Immature natural killer cell (primary cell): ENCODE measurements at regions not wholly inside any gene's neighbourhood (a gene's known extent, or its start where the extent isn't known, plus 50 kb on each side); places are given as distances from the start of the nearest gene placed in this dataset.

ENCODE experiments used
- DNase-seq, 3 donors: peaks; one replicate each; pipeline ENCODE4 v3.0.0; 2022; ENCODE audit warnings: mixed read lengths in 1 of 3
- H3K27ac Mint-ChIP-seq, 6 donors: one replicate each; pipeline ENCODE4 v1.8.0; 2020; ENCODE audit warnings: mixed read lengths in 6 of 6, mild to moderate bottlenecking in 5 of 6, inconsistent platforms in 4 of 6, moderate library complexity in 3 of 6
- H3K27me3 Mint-ChIP-seq, 3 donors: one replicate each; pipeline ENCODE4 v1.8.0; 2020 to 2021; ENCODE audit warnings: low read depth in 3 of 3, mild to moderate bottlenecking in 3 of 3, mixed read lengths in 3 of 3, moderate library complexity in 3 of 3, inconsistent platforms in 1 of 3
- H3K36me3 Mint-ChIP-seq, 3 donors: one replicate each; pipeline ENCODE4 v1.8.0; 2020; ENCODE audit warnings: mixed read lengths in 3 of 3, inconsistent platforms in 2 of 3, mild to moderate bottlenecking in 2 of 3
- H3K4me1 Mint-ChIP-seq, 2 donors: one replicate each; pipeline ENCODE4 v1.8.0; 2020; ENCODE audit warnings: inconsistent platforms in 2 of 2, mild to moderate bottlenecking in 2 of 2, mixed read lengths in 2 of 2, moderate library complexity in 1 of 2
- H3K4me3 Mint-ChIP-seq, 5 donors: one replicate each; pipeline ENCODE4 v1.8.0; 2020; ENCODE audit warnings: mild to moderate bottlenecking in 5 of 5, mixed read lengths in 5 of 5, inconsistent platforms in 3 of 5, moderate library complexity in 3 of 5
- H3K9me3 Mint-ChIP-seq, 6 donors: one replicate each; pipeline ENCODE4 v1.8.0; 2020; ENCODE audit warnings: mild to moderate bottlenecking in 6 of 6, mixed read lengths in 6 of 6, inconsistent platforms in 4 of 6, moderate library complexity in 3 of 6

GRCh38 chr4:74878323-74878722 is 54.6 kb upstream of the PARM1 start:
- no peaks in the 10 kb centered on the region for H3K36me3 Mint-ChIP-seq
- peaks cover 0 to 5% (median 5%) of the 10 kb centered on the region in 3 donors for H3K27me3 Mint-ChIP-seq
- no peaks in the 10 kb centered on the region for H3K4me1 Mint-ChIP-seq
- H3K9me3 Mint-ChIP-seq: peaks cover 0 to 5% (median 0%) of the 10 kb centered on the region in 6 donors
- DNase-seq: no peak
- no peak overlapping the region for H3K4me3 Mint-ChIP-seq
- no peak overlapping the region for H3K27ac Mint-ChIP-seq

GRCh38 chr4:74875451-74875850 is 57.5 kb upstream of the PARM1 start:
- Mint-ChIP-seq H3K4me1 (no peaks in the 10 kb centered on the region), H3K27ac (no peak overlapping the region), H3K4me3 (no peak overlapping the region), H3K9me3 (peaks cover 0 to 2% (median 0%) of the 10 kb centered on the region in 6 donors), H3K36me3 (no peaks in the 10 kb centered on the region), H3K27me3 (peaks cover 0 to 2% (median 1%) of the 10 kb centered on the region in 3 donors)
- DNase-seq: no peak

GRCh38 chr4:74874753-74875367 is 58.1 kb upstream of the PARM1 start:
- H3K27ac Mint-ChIP-seq: no peak overlapping the region
- no peaks in the 10 kb centered on the region for H3K9me3 Mint-ChIP-seq
- DNase-seq: peak; percentile 9 to 39 (median 34)
- H3K4me1 Mint-ChIP-seq: no peaks in the 10 kb centered on the region
- no peak overlapping the region for H3K4me3 Mint-ChIP-seq
- H3K27me3 Mint-ChIP-seq: no peaks in the 10 kb centered on the region
- no peaks in the 10 kb centered on the region for H3K36me3 Mint-ChIP-seq

- Mint-ChIP-seq H3K4me1 (no peaks in the 10 kb centered on the region), H3K4me3 (no peak overlapping the region), H3K9me3 (no peaks in the 10 kb centered on the region), H3K27me3 (no peaks in the 10 kb centered on the region), H3K36me3 (no peaks in the 10 kb centered on the region), H3K27ac (no peak overlapping the region)
- no peak for DNase-seq
Measured at GRCh38 chr4:74873545-74874301, 59.2 kb upstream of the PARM1 start.

GRCh38 chr4:74858921-74859562 is 64.7 kb upstream of the BTC start:
- no peaks in the 10 kb centered on the region for H3K4me1 Mint-ChIP-seq
- no peak for DNase-seq
- no peak overlapping the region for H3K27ac Mint-ChIP-seq
- H3K36me3 Mint-ChIP-seq: no peaks in the 10 kb centered on the region
- peaks cover 0 to 6% (median 0%) of the 10 kb centered on the region in 6 donors for H3K9me3 Mint-ChIP-seq
- no peak overlapping the region for H3K4me3 Mint-ChIP-seq
- peaks cover 0 to 3% (median 2%) of the 10 kb centered on the region in 3 donors for H3K27me3 Mint-ChIP-seq

GRCh38 chr4:74855879-74856278 is 61.6 kb upstream of the BTC start:
- Mint-ChIP-seq H3K27me3 (no peaks in the 10 kb centered on the region), H3K4me3 (no peak overlapping the region), H3K36me3 (no peaks in the 10 kb centered on the region), H3K27ac (no peak overlapping the region), H3K9me3 (peaks cover 0 to 1% (median 0%) of the 10 kb centered on the region in 6 donors), H3K4me1 (no peaks in the 10 kb centered on the region)
- no peak for DNase-seq

- Mint-ChIP-seq H3K36me3 (no peaks in the 10 kb centered on the region), H3K4me1 (no peaks in the 10 kb centered on the region), H3K27me3 (peaks cover 0 to 4% (median 1%) of the 10 kb centered on the region in 3 donors), H3K9me3 (peaks cover 0 to 11% (median 1%) of the 10 kb centered on the region in 6 donors), H3K4me3 (no peak overlapping the region), H3K27ac (no peak overlapping the region)
- no peak for DNase-seq
Measured at GRCh38 chr4:74848774-74849173, 54.5 kb upstream of the BTC start.

- Mint-ChIP-seq H3K27ac (no peak overlapping the region), H3K27me3 (peaks cover 0 to 6% (median 3%) of the 10 kb centered on the region in 3 donors), H3K36me3 (no peaks in the 10 kb centered on the region)
Measured at GRCh38 chr4:74845834-74846233, 51.5 kb upstream of the BTC start.

More at GRCh38 chr4:74845834-74846233, 51.5 kb upstream of the BTC start:
- DNase-seq: no peak
- Mint-ChIP-seq H3K9me3 (peaks cover 0 to 12% (median 1%) of the 10 kb centered on the region in 6 donors), H3K4me1 (no peaks in the 10 kb centered on the region), H3K4me3 (no peak overlapping the region)
